ENCODE measurements at regions not wholly inside any gene's neighbourhood (a gene's known extent, or its start where the extent isn't known, plus 50 kb on each side); places are given as distances from the start of the nearest gene placed in this dataset.

GRCh38 chr12:128155571-128155970 is 111.4 kb upstream of the TMEM132C start:
- TF ChIP-seq CTCF (IDR thresholded peaks at IDR 0.05) (no peak), EP300 (IDR thresholded peaks at IDR 0.05) (no peak), POLR2A (IDR thresholded peaks at IDR 0.05) (no peak)

All from stomach (tissue), 4 donors.